ENCODE measurements at regions not wholly inside any gene's neighbourhood (a gene's known extent, or its start where the extent isn't known, plus 50 kb on each side); places are given as distances from the start of the nearest gene placed in this dataset.
"Not testable (repeated sequence)": the region's sequence is repeated elsewhere in the genome, so short reads cannot be mapped to it uniquely, and the experiment has no call there.

GRCh38 chr5:111976705-111977435, 219.9 kb upstream of the NREP start:
- no peak for DNase-seq (ENCODE audit: low read depth in 2 of 2)

GRCh38 chr5:111975133-111975532, 218.1 kb upstream of the NREP start:
- DNase-seq (ENCODE audit: low read depth in 2 of 2): no peak

GRCh38 chr5:111973961-111974360, 217.0 kb upstream of the NREP start:
- no peak for DNase-seq (ENCODE audit: low read depth in 2 of 2)

- DNase-seq (ENCODE audit: low read depth in 2 of 2): no peak
Observed at GRCh38 chr5:111972548-111972947, 215.6 kb upstream of the NREP start.

- no peak for DNase-seq (ENCODE audit: low read depth in 2 of 2)
Observed at GRCh38 chr5:111972080-111972479, 215.1 kb upstream of the NREP start.

GRCh38 chr5:111968459-111968858, 211.5 kb upstream of the NREP start:
- no peak for DNase-seq (ENCODE audit: low read depth in 2 of 2)

GRCh38 chr5:111967463-111967862, 210.5 kb upstream of the NREP start:
- no peak for DNase-seq (ENCODE audit: low read depth in 2 of 2)

GRCh38 chr5:111966290-111966689, 209.3 kb upstream of the NREP start:
- DNase-seq (ENCODE audit: low read depth in 2 of 2): no peak

GRCh38 chr5:111963555-111963954, 206.6 kb upstream of the NREP start:
- DNase-seq (ENCODE audit: low read depth in 2 of 2): no peak

GRCh38 chr5:111962906-111963305, 205.9 kb upstream of the NREP start:
- DNase-seq (ENCODE audit: low read depth in 2 of 2): no peak

GRCh38 chr5:111961862-111962261, 204.9 kb upstream of the NREP start:
- no peak for DNase-seq (ENCODE audit: low read depth in 2 of 2)

GRCh38 chr5:111960476-111961215, 203.7 kb upstream of the NREP start:
- DNase-seq (ENCODE audit: low read depth in 2 of 2): no peak

GRCh38 chr5:111958851-111959250, 201.9 kb upstream of the NREP start:
- no peak for DNase-seq (ENCODE audit: low read depth in 2 of 2)

GRCh38 chr5:111956765-111957164, 199.8 kb upstream of the NREP start:
- not testable (repeated sequence) for DNase-seq (ENCODE audit: low read depth in 2 of 2)

GRCh38 chr5:111954516-111955395, 197.8 kb upstream of the NREP start:
- no peak for DNase-seq (ENCODE audit: low read depth in 2 of 2)

GRCh38 chr5:111953351-111954127, 196.5 kb upstream of the NREP start:
- DNase-seq (ENCODE audit: low read depth in 2 of 2): no peak

GRCh38 chr5:111952555-111952954, 195.6 kb upstream of the NREP start:
- no peak for DNase-seq (ENCODE audit: low read depth in 2 of 2)

- no peak for DNase-seq (ENCODE audit: low read depth in 2 of 2)
Observed at GRCh38 chr5:111950660-111951059, 193.7 kb upstream of the NREP start.

- DNase-seq (ENCODE audit: low read depth in 2 of 2): no peak
Observed at GRCh38 chr5:111948092-111948841, 191.3 kb upstream of the NREP start.

- no peak for DNase-seq (ENCODE audit: low read depth in 2 of 2)
Observed at GRCh38 chr5:111946556-111946955, 189.6 kb upstream of the NREP start.

- DNase-seq (ENCODE audit: low read depth in 2 of 2): no peak
Observed at GRCh38 chr5:111945535-111945934, 188.5 kb upstream of the NREP start.

Measured in stimulated activated CD8-positive, alpha-beta memory T cell treated with anti-CD3 and anti-CD28 coated beads, Interleukin-15, amount 100 ng/mL, for 48 hours (primary cell).